Neuronal stem cell (in vitro differentiated cells): ENCODE measurements at regions not wholly inside any gene's neighbourhood (a gene's known extent, or its start where the extent isn't known, plus 50 kb on each side); places are given as distances from the start of the nearest gene placed in this dataset.

ENCODE experiments used
- DNase-seq: peaks from one replicate; pipeline ENCODE4 v3.0.0-alpha.2; 2013; ENCODE audit warnings: low spot score
- H2AFZ ChIP-seq: one replicate; pipeline ENCODE4 v1.6.1; 2013; ENCODE audit warnings: mild to moderate bottlenecking, low read length, inconsistent platforms
- H2AK5ac ChIP-seq: 2 replicates; pipeline ENCODE4 v1.6.1; 2013; ENCODE audit warnings: low read depth, mild to moderate bottlenecking, inconsistent platforms, low read length, moderate library complexity, mixed read lengths
- H2BK120ac ChIP-seq: 2 replicates; pipeline ENCODE4 v1.6.1; 2013; ENCODE audit warnings: low read depth, mild to moderate bottlenecking, inconsistent platforms, low read length, moderate library complexity, mixed read lengths
- H2BK12ac ChIP-seq: one replicate; pipeline ENCODE4 v1.6.1; 2013; ENCODE audit warnings: low read length, inconsistent platforms
- H2BK15ac ChIP-seq: 2 replicates; pipeline ENCODE4 v1.6.1; 2013; ENCODE audit warnings: mild to moderate bottlenecking, low read length, inconsistent platforms, mixed read lengths
- H2BK5ac ChIP-seq: one replicate; pipeline ENCODE4 v1.6.1; 2013; ENCODE audit warnings: inconsistent platforms, mild to moderate bottlenecking, low read length, moderate library complexity
- H3K14ac ChIP-seq: one replicate; pipeline ENCODE4 v1.6.1; 2013; ENCODE audit warnings: low read length, inconsistent platforms
- H3K18ac ChIP-seq: 2 replicates; pipeline ENCODE4 v1.6.1; 2013; ENCODE audit warnings: low read length, inconsistent platforms
- H3K23ac ChIP-seq: 2 replicates; pipeline ENCODE4 v1.6.1; 2013; ENCODE audit warnings: low read depth, mild to moderate bottlenecking, mixed read lengths, low read length, inconsistent platforms; ENCODE audit not compliant: poor library complexity
- H3K27ac ChIP-seq: replicated peaks from 3 replicates; pipeline ENCODE4 v1.5.1; 2013; ENCODE audit warnings: low read length, inconsistent platforms
- H3K27me3 ChIP-seq, 3 experiments: 2 replicates each; pipeline ENCODE4 v1.6.1; 2013; ENCODE audit warnings: low read length in 3 of 3, mild to moderate bottlenecking in 2 of 3, inconsistent platforms in 1 of 3, low read depth in 1 of 3, mixed read lengths in 1 of 3, moderate library complexity in 1 of 3; ENCODE audit not compliant: control insufficient read depth in 3 of 3, insufficient read depth in 3 of 3
- H3K36me3 ChIP-seq, 2 donors: replicated peaks in 1 of 2; 2 replicates each; pipeline ENCODE4 v1.6.1; 2013; ENCODE audit warnings: low read length in 2 of 2; ENCODE audit not compliant: control insufficient read depth in 2 of 2, insufficient read depth in 2 of 2
- H3K4ac ChIP-seq: 2 replicates; pipeline ENCODE4 v1.6.1; 2013; ENCODE audit warnings: inconsistent platforms, mild to moderate bottlenecking, low read length, moderate library complexity
- H3K4me1 ChIP-seq, 2 donors: 1 replicate in 1 of 2; 2 replicates in 1 of 2; pipeline ENCODE4 v1.6.1; 2013; ENCODE audit warnings: low read length in 2 of 2, low read depth in 1 of 2; ENCODE audit not compliant: control insufficient read depth in 2 of 2, insufficient read depth in 1 of 2
- H3K4me2 ChIP-seq: one replicate; pipeline ENCODE4 v1.6.1; 2013; ENCODE audit warnings: mild to moderate bottlenecking, low read length, inconsistent platforms; ENCODE audit not compliant: insufficient read depth, poor library complexity, severe bottlenecking
- H3K4me3 ChIP-seq, 2 donors: 2 replicates each; pipeline ENCODE4 v1.5.1; 2013; ENCODE audit warnings: low read length in 2 of 2, mild to moderate bottlenecking in 2 of 2, inconsistent platforms in 1 of 2, moderate library complexity in 1 of 2
- H3K79me1 ChIP-seq: one replicate; pipeline ENCODE4 v1.6.1; 2013; ENCODE audit warnings: low read depth, mild to moderate bottlenecking, inconsistent platforms, low read length, moderate library complexity
- H3K9ac ChIP-seq: one replicate; pipeline ENCODE4 v1.6.1; 2013; ENCODE audit warnings: mild to moderate bottlenecking, low read depth, low read length, inconsistent platforms; ENCODE audit not compliant: poor library complexity
- H3K9me3 ChIP-seq, 2 donors: replicated peaks in 1 of 2; 2 replicates each; pipeline versions ENCODE3 to v1.6.1; 2013; ENCODE audit warnings: low read length in 2 of 2, mild to moderate bottlenecking in 2 of 2, inconsistent platforms in 1 of 2, low read depth in 1 of 2, mixed read lengths in 1 of 2, moderate library complexity in 1 of 2; ENCODE audit not compliant: control insufficient read depth in 2 of 2, insufficient read depth in 1 of 2
- H4K8ac ChIP-seq: one replicate; pipeline ENCODE4 v1.6.1; 2013; ENCODE audit warnings: low read depth, mild to moderate bottlenecking, inconsistent platforms, low read length, moderate library complexity
- H4K91ac ChIP-seq: one replicate; pipeline ENCODE4 v1.6.1; 2013; ENCODE audit warnings: low read length, low read depth, mild to moderate bottlenecking, inconsistent platforms; ENCODE audit not compliant: poor library complexity
- WGBS, 2 donors: extraction: QIAGEN DNeasy Blood & Tissue Kit; methylation state at CpG; one replicate each; pipeline ENCODE4 v1.1.7; 2013; ENCODE audit warnings: missing lambda C conversion rate in 2 of 2, mixed read lengths in 1 of 2; ENCODE audit not compliant: insufficient read length in 2 of 2, insufficient replicate concordance in 1 of 2; ENCODE audit errors: extremely low coverage in 2 of 2; 5-methylcytosine and 5-hydroxymethylcytosine counted together

DNA sequence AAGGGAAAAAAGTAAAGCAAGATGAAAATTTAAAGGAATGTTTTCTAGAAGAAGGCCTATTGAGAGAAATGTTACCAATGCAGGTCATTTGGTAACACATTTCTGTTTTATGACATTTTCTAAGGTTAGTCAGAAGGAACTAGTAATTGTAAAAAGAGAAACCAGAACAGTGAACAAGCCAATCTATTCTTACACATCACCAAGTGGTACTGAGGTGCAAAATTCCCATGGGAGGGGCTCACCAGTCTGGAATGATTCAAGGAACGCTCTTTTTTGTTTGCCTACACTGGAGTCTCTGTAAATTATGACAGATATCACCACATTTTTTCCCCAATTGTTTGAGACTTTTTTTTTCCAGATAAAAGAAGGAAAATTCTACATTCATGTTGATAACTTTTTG, 404.7 kb upstream of the CNKSR2 start:
- Histone ChIP-seq H3K4me1 (peaks cover 2 to 4% of the 10 kb centered on the region in 2 donors), H3K27me3 (no peaks in the 10 kb centered on the region), H3K9ac (no peak overlapping the region), H3K4me2 (no peak overlapping the region), H3K23ac (no peak overlapping the region), H2BK120ac (no peak overlapping the region), H3K36me3 (no peaks in the 10 kb centered on the region), H3K27ac (no peak overlapping the region), H2BK12ac (no peak overlapping the region), H2AFZ (no peak overlapping the region), H3K18ac (no peak overlapping the region), H3K4ac (no peak overlapping the region), H2AK5ac (no peak overlapping the region), H4K91ac (no peak overlapping the region), H3K79me1 (no peaks in the 10 kb centered on the region), H2BK5ac (no peak overlapping the region), H4K8ac (no peak overlapping the region), H3K9me3 (no peaks in the 10 kb centered on the region), H3K14ac (no peak overlapping the region), H2BK15ac (no peak overlapping the region), H3K4me3 (no peak overlapping the region)
- no peak for DNase-seq
- no CpG with 5 or more reads among the region's 1 CpG for WGBS, 2 donors

DNA sequence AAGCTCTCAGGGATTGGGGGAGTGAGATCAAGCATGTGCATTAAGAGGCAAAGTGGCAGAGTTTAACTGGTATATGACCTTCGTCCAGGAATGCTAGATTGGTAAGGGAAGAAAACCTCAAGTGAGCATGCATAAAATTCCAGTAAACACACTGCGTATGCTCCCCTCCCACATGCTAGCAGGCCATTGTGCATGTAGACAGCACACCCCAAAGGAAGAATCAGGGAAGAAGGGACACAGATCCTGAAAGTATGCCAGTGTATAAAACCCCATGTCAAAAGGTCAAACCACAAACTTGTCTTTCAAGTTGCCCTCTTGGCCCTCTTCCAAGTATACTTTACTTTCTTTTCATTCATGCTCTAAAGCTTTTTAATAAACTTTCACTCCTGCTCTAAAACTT, 405.2 kb upstream of the CNKSR2 start:
- Histone ChIP-seq H3K4me3 (no peak overlapping the region), H3K4ac (no peak overlapping the region), H3K4me2 (no peak overlapping the region), H3K9me3 (no peaks in the 10 kb centered on the region), H2BK15ac (no peak overlapping the region), H3K18ac (no peak overlapping the region), H2BK12ac (no peak overlapping the region), H3K27ac (no peak overlapping the region), H2BK5ac (no peak overlapping the region), H4K8ac (no peak overlapping the region), H3K36me3 (no peaks in the 10 kb centered on the region), H3K14ac (no peak overlapping the region), H3K79me1 (no peaks in the 10 kb centered on the region), H3K4me1 (peaks cover 2 to 4% of the 10 kb centered on the region in 2 donors), H2BK120ac (no peak overlapping the region), H2AFZ (no peak overlapping the region), H3K9ac (no peak overlapping the region), H2AK5ac (no peak overlapping the region), H4K91ac (no peak overlapping the region), H3K27me3 (no peaks in the 10 kb centered on the region), H3K23ac (no peak overlapping the region)
- no peak for DNase-seq
- WGBS, 2 donors = no CpG with 5 or more reads among the region's 2 CpGs

DNA sequence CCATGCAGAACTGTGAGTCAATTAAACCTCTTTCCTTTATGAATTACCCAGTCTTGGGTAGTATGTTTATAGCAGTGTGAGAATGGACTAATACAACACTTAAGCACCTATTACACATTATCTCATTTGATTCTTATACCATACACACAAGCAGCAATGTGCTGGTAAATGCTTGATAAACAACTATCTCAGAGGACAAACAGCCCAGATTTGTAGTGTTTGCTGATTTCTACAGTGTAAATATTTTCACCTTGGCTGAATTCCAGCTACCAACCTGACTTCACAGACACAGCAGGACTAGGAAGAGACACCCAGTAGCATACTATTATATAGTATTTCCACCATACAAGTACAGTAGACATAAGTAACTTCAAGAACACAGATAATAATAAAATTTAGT, 406.5 kb upstream of the CNKSR2 start:
- H3K4me1 ChIP-seq = peaks cover 2 to 4% of the 10 kb centered on the region in 2 donors
- no peak overlapping the region for H2BK120ac ChIP-seq
- no peak overlapping the region for H3K4ac ChIP-seq
- H3K14ac ChIP-seq = no peak overlapping the region
- H3K27ac ChIP-seq = no peak overlapping the region
- H3K27me3 ChIP-seq = no peaks in the 10 kb centered on the region
- H3K4me2 ChIP-seq = no peak overlapping the region
- H3K23ac ChIP-seq = no peak overlapping the region
- H2BK5ac ChIP-seq = no peak overlapping the region
- H2AK5ac ChIP-seq = no peak overlapping the region
- H4K8ac ChIP-seq = no peak overlapping the region
- H3K18ac ChIP-seq = no peak overlapping the region
- H3K9ac ChIP-seq = no peak overlapping the region
- H4K91ac ChIP-seq = no peak overlapping the region
- no peak overlapping the region for H2BK15ac ChIP-seq
- H3K4me3 ChIP-seq = no peak overlapping the region
- no peaks in the 10 kb centered on the region for H3K36me3 ChIP-seq
- no peak overlapping the region for H2BK12ac ChIP-seq
- H3K9me3 ChIP-seq = no peaks in the 10 kb centered on the region
- H3K79me1 ChIP-seq = no peaks in the 10 kb centered on the region
- DNase-seq = no peak
- no peak overlapping the region for H2AFZ ChIP-seq

GRCh38 chrX:20965270-20966044, 408.8 kb upstream of the CNKSR2 start:
- Histone ChIP-seq H3K36me3 (no peaks in the 10 kb centered on the region), H3K79me1 (no peaks in the 10 kb centered on the region), H3K9me3 (no peaks in the 10 kb centered on the region), H2AK5ac (no peak overlapping the region), H3K18ac (no peak overlapping the region), H3K4ac (no peak overlapping the region), H3K4me3 (no peak overlapping the region), H3K27ac (peak overlapping the region; percentile 15), H2BK5ac (no peak overlapping the region), H2BK15ac (no peak overlapping the region), H3K23ac (no peak overlapping the region), H2BK12ac (no peak overlapping the region), H4K91ac (no peak overlapping the region), H4K8ac (no peak overlapping the region), H2BK120ac (no peak overlapping the region), H3K9ac (no peak overlapping the region), H3K14ac (no peak overlapping the region), H3K27me3 (no peaks in the 10 kb centered on the region), H2AFZ (no peak overlapping the region), H3K4me2 (no peak overlapping the region), H3K4me1 (peaks cover 2 to 4% of the 10 kb centered on the region in 2 donors)
- no peak for DNase-seq
- no CpG with 5 or more reads among the region's 5 CpGs for WGBS, 2 donors
